ENCODE measurements at regions not wholly inside any gene's neighbourhood (a gene's known extent, or its start where the extent isn't known, plus 50 kb on each side); places are given as distances from the start of the nearest gene placed in this dataset.

GRCh38 chr2:226643946-226644282, 155.7 kb downstream of the IRS1 start:
- CTCF ChIA-PET (ENCODE audit: low intra/inter-chr PET ratio, low total read pairs), result no interaction called here
- in situ Hi-C loops (cut with HindIII; ENCODE audit: extremely low pct_ligation_motif_present, low pct_unique_long_range_greater_than_20kb), result no loop called here
- Histone ChIP-seq H2AFZ (ENCODE audit: low read length) (no peak overlapping the region), H3K36me3 (replicated peaks in 1 of 2; ENCODE audit: control insufficient read depth in 1 of 2, insufficient read depth in 2 of 2, low read length in 2 of 2) (no peaks in the 10 kb centered on the region), H3K4me3 (replicated peaks in 1 of 3; ENCODE audit: insufficient read depth in 1 of 3, low read depth in 2 of 3, low read length in 3 of 3) (no peak overlapping the region), H3K9me3 (ENCODE audit: low read length) (peaks cover 18% of the 10 kb centered on the region), H3K4me1 (ENCODE audit: insufficient read depth, low read length) (0 out of 2 replicates have a peak, but pooled peaks cover 6% of the 10 kb centered on the region), H4K20me1 (ENCODE audit: insufficient read depth, low read length) (no peaks in the 10 kb centered on the region), H3K79me2 (ENCODE audit: insufficient read depth, low read length) (no peaks in the 10 kb centered on the region), H3K9ac (ENCODE audit: insufficient read depth, low read depth, low read length) (no peak overlapping the region), H3K27me3 (ENCODE audit: control insufficient read depth in 1 of 2, insufficient read depth in 2 of 2, low read length in 2 of 2) (no peaks in the 10 kb centered on the region), H3K4me2 (ENCODE audit: low read depth, low read length) (no peak overlapping the region), H3K27ac (ENCODE audit: extremely low read length, insufficient read depth, low read length) (no peak overlapping the region)
- 88% methylated on average over 5 of the region's 5 CpGs for WGBS (ENCODE audit: low lambda C conversion rate)
- FAIRE-seq (no peak), ATAC-seq (no peak), DNase-seq (ENCODE audit: low spot score) (no peak)
- POLR2A ChIA-PET, result no interaction called here
- no TSS peak for BruUV-seq (replicated peaks)
- TF ChIP-seq NCOR1 (IDR thresholded peaks at IDR 0.05; ENCODE audit: borderline replicate concordance, low read length) (no peak), CBFB (CRISPR knock-in tag; IDR thresholded peaks at IDR 0.05) (no peak), PRDM4 (CRISPR knock-in tag; IDR thresholded peaks at IDR 0.05; ENCODE audit: borderline replicate concordance) (no peak), ZFP1 (CRISPR knock-in tag; IDR thresholded peaks at IDR 0.05) (no peak), ZNF446 (CRISPR knock-in tag; IDR thresholded peaks at IDR 0.05) (no peak), ZNF614 (CRISPR knock-in tag; IDR thresholded peaks at IDR 0.05; ENCODE audit: borderline replicate concordance) (no peak), ZNF207 (IDR thresholded peaks at IDR 0.05; ENCODE audit: borderline replicate concordance) (no peak), ZNF280D (CRISPR knock-in tag; IDR thresholded peaks at IDR 0.05) (no peak), YY1 (IDR thresholded peaks at IDR 0.05; ENCODE audit: insufficient read depth, insufficient replicate concordance, low read depth, low read length) (no peak), ZNF224 (CRISPR knock-in tag; IDR thresholded peaks at IDR 0.05) (no peak), SP4 (CRISPR knock-in tag; IDR thresholded peaks at IDR 0.05) (no peak), PCBP2 (optimal IDR thresholded peaks at IDR 0.05; ENCODE audit: low read depth, low read length, poor library complexity, severe bottlenecking) (no peak), GPN1 (CRISPR knock-in tag; IDR thresholded peaks at IDR 0.05; ENCODE audit: borderline replicate concordance) (no peak), SSRP1 (CRISPR knock-in tag; IDR thresholded peaks at IDR 0.05) (no peak), MIXL1 (CRISPR knock-in tag; IDR thresholded peaks at IDR 0.05) (no peak), ZNF468 (CRISPR knock-in tag; IDR thresholded peaks at IDR 0.05) (no peak), PITX1 (CRISPR knock-in tag; IDR thresholded peaks at IDR 0.05) (no peak), ZNF556 (CRISPR knock-in tag; IDR thresholded peaks at IDR 0.05; ENCODE audit: borderline replicate concordance) (no peak), REPIN1 (CRISPR knock-in tag; IDR thresholded peaks at IDR 0.05; ENCODE audit: borderline replicate concordance, low read depth) (no peak)
- intact Hi-C loops (cut with micrococcal nuclease; ENCODE audit: unreplicated experiment), result no loop called here
